ENCODE measurements at regions not wholly inside any gene's neighbourhood (a gene's known extent, or its start where the extent isn't known, plus 50 kb on each side); places are given as distances from the start of the nearest gene placed in this dataset.
A peak's percentile ranks its signal among the peaks of the same experiment; 100 is the strongest.

GRCh38 chr7:126185959-126186580 lies 1066.7 kb downstream of the GRM8 start:
- H3K9me3 Mint-ChIP-seq (ENCODE audit: unreplicated experiment): peaks cover 14% of the 10 kb centered on the region
- Histone ChIP-seq H3K4me3 (ENCODE audit: low read depth, low read length) (no peak overlapping the region), H3K27me3 (replicated peaks; ENCODE audit: control insufficient read depth, insufficient read depth, low read length) (no peaks in the 10 kb centered on the region), H3K4me1 (no peaks in the 10 kb centered on the region), H3K36me3 (ENCODE audit: control insufficient read depth, insufficient read depth, low read length) (no peaks in the 10 kb centered on the region), H3K9me3 (no peaks in the 10 kb centered on the region)
- BruUV-seq (replicated peaks): no TSS peak
- intact Hi-C loops (cut with micrococcal nuclease; ENCODE audit: unreplicated experiment): no loop called here
- H3K36me3 Mint-ChIP-seq (ENCODE audit: insufficient read depth, unreplicated experiment): no peaks in the 10 kb centered on the region
- ChIA-PET POLR2A (no interaction called here), CTCF (no interaction called here)
- no peaks in the 10 kb centered on the region for H3K27me3 Mint-ChIP-seq (ENCODE audit: insufficient read depth, unreplicated experiment)
- H3K4me3 Mint-ChIP-seq (ENCODE audit: unreplicated experiment): no peak overlapping the region
- DNase-seq: peak in 1 of 2 experiments; percentile 33
- TF ChIP-seq, protein P1, sequence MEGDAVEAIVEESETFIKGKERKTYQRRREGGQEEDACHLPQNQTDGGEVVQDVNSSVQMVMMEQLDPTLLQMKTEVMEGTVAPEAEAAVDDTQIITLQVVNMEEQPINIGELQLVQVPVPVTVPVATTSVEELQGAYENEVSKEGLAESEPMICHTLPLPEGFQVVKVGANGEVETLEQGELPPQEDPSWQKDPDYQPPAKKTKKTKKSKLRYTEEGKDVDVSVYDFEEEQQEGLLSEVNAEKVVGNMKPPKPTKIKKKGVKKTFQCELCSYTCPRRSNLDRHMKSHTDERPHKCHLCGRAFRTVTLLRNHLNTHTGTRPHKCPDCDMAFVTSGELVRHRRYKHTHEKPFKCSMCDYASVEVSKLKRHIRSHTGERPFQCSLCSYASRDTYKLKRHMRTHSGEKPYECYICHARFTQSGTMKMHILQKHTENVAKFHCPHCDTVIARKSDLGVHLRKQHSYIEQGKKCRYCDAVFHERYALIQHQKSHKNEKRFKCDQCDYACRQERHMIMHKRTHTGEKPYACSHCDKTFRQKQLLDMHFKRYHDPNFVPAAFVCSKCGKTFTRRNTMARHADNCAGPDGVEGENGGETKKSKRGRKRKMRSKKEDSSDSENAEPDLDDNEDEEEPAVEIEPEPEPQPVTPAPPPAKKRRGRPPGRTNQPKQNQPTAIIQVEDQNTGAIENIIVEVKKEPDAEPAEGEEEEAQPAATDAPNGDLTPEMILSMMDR (IDR thresholded peaks at IDR 0.05; ENCODE audit: insufficient read depth in 1 of 2, low read depth in 1 of 2, low read length in 1 of 2, severe bottlenecking in 1 of 2, unreplicated experiment in 1 of 2): no peak
- H3K27ac Mint-ChIP-seq (ENCODE audit: unreplicated experiment): no peak overlapping the region
- no peaks in the 10 kb centered on the region for H3K4me1 Mint-ChIP-seq (ENCODE audit: low read depth, unreplicated experiment)

GRCh38 chr7:126179916-126180315 lies 1072.8 kb downstream of the GRM8 start:
- no peaks in the 10 kb centered on the region for H3K4me1 ChIP-seq
- ChIA-PET POLR2A (no interaction called here), CTCF (no interaction called here)
- Mint-ChIP-seq H3K27ac (ENCODE audit: unreplicated experiment) (no peak overlapping the region), H3K36me3 (ENCODE audit: insufficient read depth, unreplicated experiment) (no peaks in the 10 kb centered on the region), H3K27me3 (ENCODE audit: insufficient read depth, unreplicated experiment) (no peaks in the 10 kb centered on the region), H3K9me3 (ENCODE audit: unreplicated experiment) (peaks cover 16% of the 10 kb centered on the region), H3K4me3 (ENCODE audit: unreplicated experiment) (no peak overlapping the region), H3K4me1 (ENCODE audit: low read depth, unreplicated experiment) (no peaks in the 10 kb centered on the region)
- no TSS peak for BruUV-seq (replicated peaks)
- no peaks in the 10 kb centered on the region for H3K36me3 ChIP-seq (ENCODE audit: control insufficient read depth, insufficient read depth, low read length)
- TF ChIP-seq, protein P1 (IDR thresholded peaks at IDR 0.05; ENCODE audit: insufficient read depth in 1 of 2, low read depth in 1 of 2, low read length in 1 of 2, severe bottlenecking in 1 of 2, unreplicated experiment in 1 of 2): no peak
- no peaks in the 10 kb centered on the region for H3K9me3 ChIP-seq
- no peak for DNase-seq
- H3K4me3 ChIP-seq (ENCODE audit: low read depth, low read length): no peak overlapping the region
- intact Hi-C loops (cut with micrococcal nuclease; ENCODE audit: unreplicated experiment): no loop called here
- no peaks in the 10 kb centered on the region for H3K27me3 ChIP-seq (replicated peaks; ENCODE audit: control insufficient read depth, insufficient read depth, low read length)

DNA sequence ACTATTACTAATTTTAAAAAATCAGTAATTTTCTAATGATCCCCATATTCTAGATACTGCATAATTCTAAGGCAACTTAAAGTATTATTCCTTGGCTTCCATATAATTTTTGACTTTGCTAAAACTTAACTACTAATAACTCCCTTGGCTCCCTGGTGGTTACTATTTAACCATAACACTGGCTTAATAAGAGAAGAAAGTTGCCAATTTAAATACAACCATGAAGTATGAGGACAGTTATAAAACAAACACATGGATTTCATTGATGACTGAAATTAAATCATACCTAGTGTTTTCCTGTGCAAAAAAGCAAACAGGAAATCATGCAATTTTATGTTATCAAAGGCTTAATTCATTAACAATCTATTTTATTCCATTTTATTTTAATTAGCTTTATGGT lies 1073.9 kb downstream of the GRM8 start:
- TF ChIP-seq, protein P1 (IDR thresholded peaks at IDR 0.05; ENCODE audit: insufficient read depth in 1 of 2, low read depth in 1 of 2, low read length in 1 of 2, severe bottlenecking in 1 of 2, unreplicated experiment in 1 of 2): no peak
- no TSS peak for BruUV-seq (replicated peaks)
- ChIA-PET POLR2A (no interaction called here), CTCF (no interaction called here)
- Mint-ChIP-seq H3K27me3 (ENCODE audit: insufficient read depth, unreplicated experiment) (no peaks in the 10 kb centered on the region), H3K4me1 (ENCODE audit: low read depth, unreplicated experiment) (no peaks in the 10 kb centered on the region), H3K4me3 (ENCODE audit: unreplicated experiment) (no peak overlapping the region), H3K9me3 (ENCODE audit: unreplicated experiment) (peaks cover 16% of the 10 kb centered on the region), H3K27ac (ENCODE audit: unreplicated experiment) (no peak overlapping the region), H3K36me3 (ENCODE audit: insufficient read depth, unreplicated experiment) (no peaks in the 10 kb centered on the region)
- intact Hi-C loops (cut with micrococcal nuclease; ENCODE audit: unreplicated experiment): no loop called here
- Histone ChIP-seq H3K4me1 (no peaks in the 10 kb centered on the region), H3K36me3 (ENCODE audit: control insufficient read depth, insufficient read depth, low read length) (no peaks in the 10 kb centered on the region), H3K27me3 (replicated peaks; ENCODE audit: control insufficient read depth, insufficient read depth, low read length) (no peaks in the 10 kb centered on the region), H3K4me3 (ENCODE audit: low read depth, low read length) (no peak overlapping the region), H3K9me3 (no peaks in the 10 kb centered on the region)
- DNase-seq: no peak

Measured in Caco-2 (cell line).